DMS53 treated with DMSO at 0.1 percent for 48 hours (cell line): ENCODE measurements at regions not wholly inside any gene's neighbourhood (a gene's known extent, or its start where the extent isn't known, plus 50 kb on each side); places are given as distances from the start of the nearest gene placed in this dataset.

Experiments used
- DNase-seq: peaks from one replicate; lab custom pipeline; 2025; ENCODE audit not compliant: unreplicated experiment; lab: John Stamatoyannopoulos, UW

DNA sequence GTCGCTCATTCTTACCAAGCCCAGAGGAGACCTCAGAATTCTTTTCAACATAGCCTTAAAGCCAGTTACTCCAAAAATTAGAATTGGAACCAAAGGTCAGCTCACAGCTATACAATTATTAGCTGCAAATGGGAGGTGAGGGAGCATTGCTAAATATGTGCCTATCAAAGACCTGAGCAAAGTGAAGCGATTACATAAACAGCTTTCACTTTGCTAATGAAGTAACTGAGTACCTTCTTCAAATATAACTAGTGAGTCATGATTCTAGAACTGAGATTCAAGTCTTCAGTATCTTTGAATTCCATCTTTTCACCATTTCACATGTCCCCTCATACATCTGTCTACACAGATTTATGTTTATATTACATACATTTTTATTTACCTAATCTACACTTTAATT lies 122.6 kb downstream of the P2RY1 start:
- no peak for DNase-seq

- DNase-seq: no peak
Observed at GRCh38 chr3:152959307-152959706, 124.4 kb downstream of the P2RY1 start.

DNA sequence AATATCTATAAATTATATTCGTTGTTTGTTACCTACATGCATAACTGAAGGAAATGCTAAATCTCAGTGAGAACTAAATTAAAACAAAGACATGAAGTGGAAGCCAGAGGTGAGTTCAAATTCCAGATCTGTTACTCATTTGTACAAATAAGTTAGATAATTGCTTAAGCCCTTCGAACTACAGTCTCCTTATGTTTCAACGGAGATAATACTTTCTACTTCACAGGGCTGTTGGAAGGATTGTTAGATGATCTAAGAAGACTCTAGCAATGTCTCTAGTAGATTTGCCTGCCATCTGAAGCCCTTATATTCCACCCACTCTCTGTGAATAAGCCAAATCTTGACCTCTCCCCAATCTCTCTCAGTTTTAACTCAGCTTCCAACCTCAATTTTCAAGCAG lies 125.8 kb downstream of the P2RY1 start:
- DNase-seq: no peak

GRCh38 chr3:152961323-152961722 lies 126.4 kb downstream of the P2RY1 start:
- DNase-seq: no peak

DNA sequence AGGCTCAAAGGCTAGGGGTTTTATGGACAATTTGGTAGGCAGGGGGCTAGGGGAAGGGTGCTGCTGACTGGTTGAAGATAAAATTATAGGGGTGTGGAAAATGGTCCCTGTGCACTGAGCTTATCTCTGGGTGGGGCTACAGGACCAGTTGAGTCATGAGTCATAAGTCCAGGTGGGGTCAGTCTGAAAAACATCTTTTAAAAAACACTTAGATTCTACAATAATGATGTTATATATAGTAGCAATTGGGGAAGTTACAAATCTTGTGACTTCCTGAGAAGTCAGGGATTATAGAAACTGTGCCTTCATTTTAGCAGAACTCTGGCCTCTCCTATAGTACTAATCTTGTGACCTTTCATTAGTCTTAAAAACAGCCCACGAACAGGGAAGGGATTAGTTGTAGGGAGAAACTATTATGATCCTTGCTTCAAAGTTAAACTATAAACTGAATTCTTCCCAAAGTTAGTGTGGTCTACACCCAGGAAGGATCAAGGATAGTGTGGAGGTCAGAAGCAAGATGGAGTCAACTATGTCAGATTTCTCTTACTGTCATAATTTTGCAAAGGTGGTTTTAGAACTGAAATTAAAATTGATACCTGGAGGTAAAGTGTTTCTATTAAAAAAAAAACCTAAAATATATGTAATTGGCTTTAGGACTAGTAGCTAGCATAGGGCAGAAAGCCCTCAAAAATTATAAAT lies 130.1 kb downstream of the P2RY1 start:
- DNase-seq: no peak

DNA sequence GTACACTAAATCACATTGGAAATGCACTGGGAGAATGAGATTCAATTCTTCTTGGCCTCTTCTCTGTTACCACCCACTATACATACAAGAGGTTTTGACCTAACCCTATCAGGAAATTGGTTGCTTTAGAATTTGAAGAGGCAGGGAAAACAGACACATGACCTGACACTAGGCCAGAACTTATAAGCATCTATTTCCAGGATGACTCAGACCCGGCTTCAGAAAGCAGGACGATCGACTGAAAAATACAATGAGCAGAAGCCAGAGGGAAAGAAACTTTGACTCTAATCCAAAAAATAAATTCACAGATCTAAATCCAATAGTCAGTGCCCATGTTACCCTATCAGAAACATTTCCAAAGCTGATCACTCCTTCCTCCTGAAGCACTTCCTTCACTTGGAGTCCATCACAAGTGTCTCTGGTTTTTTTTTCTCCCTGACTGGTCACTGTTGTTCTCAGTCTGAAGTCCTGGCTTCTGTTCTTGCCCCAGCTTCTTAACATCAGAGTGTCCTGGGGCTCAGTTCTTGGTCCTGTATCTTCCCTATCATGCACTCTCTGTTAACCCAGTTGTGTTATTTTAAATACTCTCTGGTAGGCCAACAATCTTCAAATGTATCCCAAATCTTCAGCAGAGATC lies 133.6 kb downstream of the P2RY1 start:
- DNase-seq: peak; percentile 71

- peak; percentile 45 for DNase-seq
Observed at GRCh38 chr3:152969557-152970300, 134.8 kb downstream of the P2RY1 start.

GRCh38 chr3:152970851-152971250 lies 135.9 kb downstream of the P2RY1 start:
- DNase-seq: no peak

DNA sequence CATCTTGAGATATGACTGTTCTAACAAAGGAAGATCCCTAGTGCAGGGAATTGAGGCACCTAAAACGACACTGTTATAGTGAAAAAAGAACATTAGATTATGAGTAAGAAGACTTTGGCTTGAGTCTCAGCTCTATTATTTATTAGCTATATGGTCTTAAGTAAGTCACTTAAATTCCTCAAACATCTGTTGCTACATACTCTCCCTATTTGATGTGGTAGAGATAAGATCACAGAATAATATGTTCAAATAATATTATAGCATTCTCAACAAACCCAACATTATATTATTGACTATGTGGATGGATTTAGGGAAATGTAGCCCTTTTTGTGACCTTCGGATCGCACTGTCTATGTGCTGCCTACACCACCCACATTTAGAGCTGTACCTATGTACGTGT lies 136.9 kb downstream of the P2RY1 start:
- no peak for DNase-seq

DNA sequence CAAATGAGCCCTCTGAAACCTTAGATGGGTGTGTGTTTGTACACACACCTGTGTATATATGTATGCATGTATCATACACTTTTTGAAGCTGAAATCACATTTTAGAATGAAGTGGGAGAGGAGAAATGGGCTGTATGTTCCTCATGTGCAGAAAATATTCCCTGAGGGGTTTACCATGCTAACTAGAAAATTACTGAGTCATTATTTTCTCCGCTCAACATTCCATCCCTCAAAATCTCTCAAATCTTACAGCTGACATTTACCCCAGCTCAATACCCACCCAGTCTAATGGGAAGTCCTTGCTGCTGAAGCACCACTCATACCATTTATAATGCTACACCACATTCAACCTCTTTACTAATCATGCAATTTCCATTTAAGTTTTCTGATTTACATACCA lies 138.6 kb downstream of the P2RY1 start:
- DNase-seq: no peak

DNA sequence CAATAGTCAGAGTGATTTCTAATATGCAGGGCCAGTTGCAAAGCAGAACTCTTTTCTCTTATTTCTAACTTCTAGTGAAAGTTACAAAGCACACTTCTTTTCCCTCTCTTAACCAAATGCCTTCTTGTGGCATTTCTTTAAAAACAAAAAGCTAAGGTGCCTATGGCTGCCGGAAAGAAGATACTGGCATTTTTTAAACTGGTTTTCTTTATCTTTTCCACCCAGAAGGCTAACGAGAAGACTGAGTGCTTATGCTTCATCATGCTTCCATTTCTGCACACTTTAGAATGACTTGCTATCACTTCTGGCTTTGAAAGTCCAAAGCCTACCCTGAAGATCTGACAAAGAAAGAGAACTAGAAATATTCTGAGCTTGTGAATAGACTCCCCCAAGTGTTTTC lies 141.3 kb downstream of the P2RY1 start:
- no peak for DNase-seq

DNA sequence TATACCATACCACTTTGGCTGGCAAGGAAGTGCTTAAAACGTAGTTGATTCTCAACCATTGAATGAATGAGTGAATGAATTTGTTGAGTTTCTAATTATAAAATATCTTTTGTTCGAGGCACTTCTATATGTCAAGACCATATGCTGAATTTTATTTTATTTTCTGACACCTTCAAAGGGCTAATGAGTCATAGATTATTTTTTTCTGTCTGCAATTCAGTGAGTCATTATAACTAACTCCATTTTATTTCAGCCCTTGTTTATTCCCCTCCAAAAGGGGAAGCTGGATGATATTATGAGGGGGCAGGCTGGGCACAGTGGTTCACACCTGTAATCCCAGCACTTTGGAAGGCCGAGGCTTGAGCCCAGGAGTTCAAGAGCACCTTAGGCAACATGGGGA lies 142.4 kb downstream of the P2RY1 start:
- no peak for DNase-seq

DNA sequence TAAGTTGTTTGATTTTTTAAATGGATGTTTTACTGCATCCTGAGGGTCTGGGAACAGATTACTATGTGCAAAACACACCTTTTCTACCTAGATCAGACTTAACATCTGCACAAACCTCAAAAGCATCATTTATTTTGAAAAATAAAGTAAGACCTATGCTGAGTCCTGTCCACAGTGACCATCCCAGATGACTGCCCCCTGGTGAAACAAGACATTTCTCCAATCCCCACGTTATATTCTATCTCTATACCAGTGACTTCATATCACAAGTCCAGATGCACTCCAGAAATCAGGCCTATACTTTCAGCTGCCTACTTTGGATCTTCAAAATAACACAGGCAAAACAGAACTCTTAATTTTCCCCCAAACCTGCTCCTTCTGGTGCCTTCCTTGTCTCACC lies 143.2 kb downstream of the P2RY1 start:
- no peak for DNase-seq

- DNase-seq: no peak
Observed at GRCh38 chr3:152997526-152997925, 162.6 kb downstream of the P2RY1 start.

DNA sequence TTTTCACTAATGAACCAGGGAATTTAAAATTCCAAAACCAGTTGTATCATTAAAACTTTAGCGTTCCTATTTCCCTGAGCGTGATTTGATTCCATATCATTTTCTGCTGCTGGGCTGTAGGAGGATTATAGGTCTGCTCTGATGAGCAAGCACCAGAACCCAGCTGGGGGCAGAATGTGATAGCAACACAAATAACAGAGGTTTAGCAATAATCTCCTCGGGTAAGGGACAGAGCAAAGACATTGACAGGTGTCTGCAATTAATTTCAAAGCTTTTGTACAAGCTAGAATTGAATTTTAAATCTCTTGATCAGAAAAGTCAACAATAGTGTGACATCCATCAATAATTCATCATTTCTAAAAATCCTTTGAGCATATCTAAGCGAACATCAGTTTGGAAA lies 163.4 kb upstream of the RAP2B start:
- DNase-seq: no peak

- DNase-seq: no peak
Observed at GRCh38 chr3:153000325-153000724, 161.7 kb upstream of the RAP2B start.

GRCh38 chr3:153001210-153002078 lies 160.6 kb upstream of the RAP2B start:
- DNase-seq: no peak

GRCh38 chr3:153003441-153003840 lies 158.6 kb upstream of the RAP2B start:
- no peak for DNase-seq

DNA sequence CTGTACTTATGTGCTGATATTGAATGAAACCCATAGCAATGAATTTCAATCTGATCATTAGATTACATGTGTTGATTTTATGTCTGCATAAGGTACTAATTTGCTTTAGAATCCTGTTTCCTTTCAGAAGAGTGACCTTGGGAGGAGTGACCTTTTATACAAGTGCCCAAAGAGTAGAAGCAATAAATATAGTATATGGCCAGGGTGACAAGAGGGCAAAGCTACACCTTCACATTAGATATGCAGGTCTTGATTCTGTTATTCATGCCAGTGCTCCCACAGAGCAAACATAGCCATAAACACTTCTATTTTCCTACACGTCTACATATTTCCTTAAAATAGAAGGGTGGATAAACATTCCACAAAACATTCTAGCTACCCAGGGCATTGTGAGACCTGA lies 158.2 kb upstream of the RAP2B start:
- DNase-seq: no peak

DNA sequence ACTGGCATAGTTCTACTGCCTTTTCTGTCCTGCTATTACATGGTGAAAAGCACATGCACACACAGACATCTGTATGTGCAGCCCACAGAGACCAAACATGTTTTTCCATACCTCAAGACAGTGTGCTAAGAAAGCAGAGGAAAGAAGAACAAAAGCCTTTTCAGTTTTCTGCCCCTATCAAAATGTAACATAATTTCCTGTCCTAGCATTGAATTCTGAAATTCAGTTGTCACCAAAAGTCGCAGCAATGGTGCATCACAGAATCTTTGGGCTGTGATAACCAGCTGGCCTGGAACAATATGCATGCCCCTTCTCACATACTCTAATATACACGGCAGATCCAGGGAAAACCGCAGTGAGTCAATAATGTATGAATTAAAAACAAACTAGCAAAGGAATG lies 153.8 kb upstream of the RAP2B start:
- no peak for DNase-seq

GRCh38 chr3:153023896-153024295 lies 138.1 kb upstream of the RAP2B start:
- no peak for DNase-seq
